ENCODE measurements at regions not wholly inside any gene's neighbourhood (a gene's known extent, or its start where the extent isn't known, plus 50 kb on each side); places are given as distances from the start of the nearest gene placed in this dataset.

DNA sequence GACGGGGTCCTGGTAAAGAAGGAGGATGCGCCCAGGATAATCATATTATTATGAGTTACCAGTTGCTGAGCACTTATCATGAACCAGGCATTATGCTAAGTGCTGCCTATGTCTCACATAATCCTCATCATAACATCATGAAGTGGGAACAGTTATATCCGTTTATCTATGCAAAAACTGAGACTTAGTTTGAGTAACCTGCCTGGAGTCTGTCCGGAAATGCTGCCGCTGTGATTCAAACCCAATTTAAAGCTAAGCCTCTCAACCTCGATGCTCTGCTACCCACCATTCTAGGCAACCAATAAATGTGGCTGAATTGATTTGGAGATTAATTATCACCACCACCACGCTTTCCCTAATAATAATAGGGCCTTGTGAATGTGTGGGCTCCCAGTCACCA, 111.5 kb upstream of the CLMP start:
- TF ChIP-seq, protein P1, sequence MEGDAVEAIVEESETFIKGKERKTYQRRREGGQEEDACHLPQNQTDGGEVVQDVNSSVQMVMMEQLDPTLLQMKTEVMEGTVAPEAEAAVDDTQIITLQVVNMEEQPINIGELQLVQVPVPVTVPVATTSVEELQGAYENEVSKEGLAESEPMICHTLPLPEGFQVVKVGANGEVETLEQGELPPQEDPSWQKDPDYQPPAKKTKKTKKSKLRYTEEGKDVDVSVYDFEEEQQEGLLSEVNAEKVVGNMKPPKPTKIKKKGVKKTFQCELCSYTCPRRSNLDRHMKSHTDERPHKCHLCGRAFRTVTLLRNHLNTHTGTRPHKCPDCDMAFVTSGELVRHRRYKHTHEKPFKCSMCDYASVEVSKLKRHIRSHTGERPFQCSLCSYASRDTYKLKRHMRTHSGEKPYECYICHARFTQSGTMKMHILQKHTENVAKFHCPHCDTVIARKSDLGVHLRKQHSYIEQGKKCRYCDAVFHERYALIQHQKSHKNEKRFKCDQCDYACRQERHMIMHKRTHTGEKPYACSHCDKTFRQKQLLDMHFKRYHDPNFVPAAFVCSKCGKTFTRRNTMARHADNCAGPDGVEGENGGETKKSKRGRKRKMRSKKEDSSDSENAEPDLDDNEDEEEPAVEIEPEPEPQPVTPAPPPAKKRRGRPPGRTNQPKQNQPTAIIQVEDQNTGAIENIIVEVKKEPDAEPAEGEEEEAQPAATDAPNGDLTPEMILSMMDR (conservative IDR thresholded peaks at IDR 0.05) = no peak
- no peak for TF ChIP-seq ZFX (IDR thresholded peaks at IDR 0.05)

All from C4-2B (cell line).